HG02970 (cell line): ENCODE measurements at regions not wholly inside any gene's neighbourhood (a gene's known extent, or its start where the extent isn't known, plus 50 kb on each side); places are given as distances from the start of the nearest gene placed in this dataset.
"Not testable (repeated sequence)": the region's sequence is repeated elsewhere in the genome, so short reads cannot be mapped to it uniquely, and the experiment has no call there.

ENCODE experiments used
- ATAC-seq: cut with Tn5 transposase; IDR thresholded peaks from one replicate; pipeline ENCODE4 v1.9.1; 2021; ENCODE audit warnings: mild to moderate bottlenecking, moderate library complexity, moderate number of reproducible peaks; ENCODE audit not compliant: unreplicated experiment, low FRiP score

- no peak for ATAC-seq
These were observed 243.3 kb upstream of the SLC7A11 start for GRCh38 chr4:138485498-138485897.

GRCh38 chr4:138475116-138475515 is 233.0 kb upstream of the SLC7A11 start:
- ATAC-seq: no peak

GRCh38 chr4:138473339-138473738 is 231.2 kb upstream of the SLC7A11 start:
- ATAC-seq: no peak

- ATAC-seq: no peak
These were observed 218.6 kb upstream of the SLC7A11 start for GRCh38 chr4:138460477-138461414.

GRCh38 chr4:138458751-138459150 is 216.6 kb upstream of the SLC7A11 start:
- no peak for ATAC-seq

- ATAC-seq: not testable (repeated sequence)
These were observed 214.2 kb upstream of the SLC7A11 start for GRCh38 chr4:138456349-138456748.

- no peak for ATAC-seq
These were observed 212.9 kb upstream of the SLC7A11 start for GRCh38 chr4:138455097-138455496.

GRCh38 chr4:138452826-138453225 is 210.7 kb upstream of the SLC7A11 start:
- ATAC-seq: no peak

- ATAC-seq: no peak
These were observed 209.1 kb upstream of the SLC7A11 start for GRCh38 chr4:138451276-138451663.

- ATAC-seq: no peak
These were observed 208.6 kb upstream of the SLC7A11 start for GRCh38 chr4:138450546-138451275.

GRCh38 chr4:138449938-138450337 is 207.8 kb upstream of the SLC7A11 start:
- ATAC-seq: no peak

- ATAC-seq: no peak
These were observed 206.0 kb upstream of the SLC7A11 start for GRCh38 chr4:138448169-138448568.

- no peak for ATAC-seq
These were observed 204.3 kb upstream of the SLC7A11 start for GRCh38 chr4:138446456-138446855.

- ATAC-seq: no peak
These were observed 202.9 kb upstream of the SLC7A11 start for GRCh38 chr4:138445098-138445497.

- ATAC-seq: no peak
These were observed 202.1 kb upstream of the SLC7A11 start for GRCh38 chr4:138444260-138444659.

- no peak for ATAC-seq
These were observed 197.0 kb upstream of the SLC7A11 start for GRCh38 chr4:138439143-138439581.

- ATAC-seq: no peak
These were observed 196.5 kb upstream of the SLC7A11 start for GRCh38 chr4:138438608-138439007.

- no peak for ATAC-seq
These were observed 195.2 kb upstream of the SLC7A11 start for GRCh38 chr4:138437263-138437851.

- not testable (repeated sequence) for ATAC-seq
These were observed 193.6 kb upstream of the SLC7A11 start for GRCh38 chr4:138435733-138436132.

GRCh38 chr4:138435046-138435445 is 192.9 kb upstream of the SLC7A11 start:
- not testable (repeated sequence) for ATAC-seq

GRCh38 chr4:138428611-138429010 is 186.5 kb upstream of the SLC7A11 start:
- no peak for ATAC-seq
